GM12874 (cell line): ENCODE measurements at regions not wholly inside any gene's neighbourhood (a gene's known extent, or its start where the extent isn't known, plus 50 kb on each side); places are given as distances from the start of the nearest gene placed in this dataset.

Experiments
- TF ChIP-seq, protein P1 (sequence below): IDR thresholded peaks from 2 replicates; pipeline ENCODE4 v1.5.1; 2011; ENCODE audit warnings: low read depth, mild to moderate bottlenecking, control low read depth, low read length, moderate library complexity; ENCODE audit not compliant: insufficient read depth

DNA sequence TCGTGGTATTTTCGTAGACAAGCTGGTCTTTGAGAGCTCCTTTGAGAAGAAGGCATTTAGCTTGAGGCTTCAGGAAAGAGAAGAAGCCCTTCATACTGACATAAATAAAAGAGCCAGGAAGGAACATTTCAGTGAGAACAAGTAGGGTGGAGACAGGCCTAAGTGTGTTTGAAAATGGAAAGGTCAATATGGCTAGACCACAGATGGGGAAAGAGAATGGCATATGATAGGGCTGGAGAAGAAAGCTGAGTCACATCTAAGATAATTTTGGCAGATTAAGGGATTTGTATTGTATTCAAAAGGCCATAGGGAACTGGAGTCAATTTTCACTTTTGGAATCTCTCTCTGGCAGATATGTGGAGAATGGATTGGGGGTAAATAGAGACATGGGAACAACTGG lies 374.9 kb downstream of the TMEM38B start:
- TF ChIP-seq, protein P1, sequence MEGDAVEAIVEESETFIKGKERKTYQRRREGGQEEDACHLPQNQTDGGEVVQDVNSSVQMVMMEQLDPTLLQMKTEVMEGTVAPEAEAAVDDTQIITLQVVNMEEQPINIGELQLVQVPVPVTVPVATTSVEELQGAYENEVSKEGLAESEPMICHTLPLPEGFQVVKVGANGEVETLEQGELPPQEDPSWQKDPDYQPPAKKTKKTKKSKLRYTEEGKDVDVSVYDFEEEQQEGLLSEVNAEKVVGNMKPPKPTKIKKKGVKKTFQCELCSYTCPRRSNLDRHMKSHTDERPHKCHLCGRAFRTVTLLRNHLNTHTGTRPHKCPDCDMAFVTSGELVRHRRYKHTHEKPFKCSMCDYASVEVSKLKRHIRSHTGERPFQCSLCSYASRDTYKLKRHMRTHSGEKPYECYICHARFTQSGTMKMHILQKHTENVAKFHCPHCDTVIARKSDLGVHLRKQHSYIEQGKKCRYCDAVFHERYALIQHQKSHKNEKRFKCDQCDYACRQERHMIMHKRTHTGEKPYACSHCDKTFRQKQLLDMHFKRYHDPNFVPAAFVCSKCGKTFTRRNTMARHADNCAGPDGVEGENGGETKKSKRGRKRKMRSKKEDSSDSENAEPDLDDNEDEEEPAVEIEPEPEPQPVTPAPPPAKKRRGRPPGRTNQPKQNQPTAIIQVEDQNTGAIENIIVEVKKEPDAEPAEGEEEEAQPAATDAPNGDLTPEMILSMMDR = no peak

GRCh38 chr9:106072421-106072820 lies 378.1 kb downstream of the TMEM38B start:
- TF ChIP-seq, protein P1 = no peak

GRCh38 chr9:106074006-106074405 lies 379.7 kb downstream of the TMEM38B start:
- TF ChIP-seq, protein P1 = no peak

DNA sequence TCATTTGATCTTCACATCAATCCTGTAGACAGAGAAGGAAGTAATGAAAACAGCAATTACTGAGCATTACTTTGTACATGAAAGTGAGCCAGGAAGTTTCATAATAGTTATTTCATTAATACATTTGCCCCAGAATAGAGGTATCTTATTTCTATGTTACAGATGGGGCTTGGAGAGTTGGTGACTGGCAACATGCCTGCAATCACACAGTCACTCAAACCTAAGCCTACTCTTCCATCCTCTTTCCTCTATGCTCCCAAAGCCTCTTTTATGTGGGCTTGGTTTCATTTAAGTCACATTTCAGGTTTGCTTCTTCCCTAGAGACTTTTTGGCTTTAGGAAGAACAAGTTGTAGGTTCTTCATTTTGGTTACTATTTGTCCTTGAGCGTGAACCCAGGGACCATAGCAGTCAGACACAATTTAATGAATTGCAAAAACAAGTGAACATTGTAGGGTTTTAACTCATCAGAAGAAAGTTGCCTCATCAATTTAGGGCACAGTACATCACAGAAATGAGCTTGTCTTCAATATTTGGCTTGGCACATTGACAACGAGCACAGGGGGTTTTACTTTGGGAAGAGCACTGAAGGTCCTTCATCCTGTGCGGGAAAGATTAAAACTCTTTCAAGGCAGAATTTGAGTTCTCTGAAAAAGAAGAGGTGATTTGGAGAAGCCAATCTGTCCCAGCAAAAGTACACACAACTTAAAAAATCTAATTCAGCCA lies 381.1 kb downstream of the TMEM38B start:
- TF ChIP-seq, protein P1 = no peak

DNA sequence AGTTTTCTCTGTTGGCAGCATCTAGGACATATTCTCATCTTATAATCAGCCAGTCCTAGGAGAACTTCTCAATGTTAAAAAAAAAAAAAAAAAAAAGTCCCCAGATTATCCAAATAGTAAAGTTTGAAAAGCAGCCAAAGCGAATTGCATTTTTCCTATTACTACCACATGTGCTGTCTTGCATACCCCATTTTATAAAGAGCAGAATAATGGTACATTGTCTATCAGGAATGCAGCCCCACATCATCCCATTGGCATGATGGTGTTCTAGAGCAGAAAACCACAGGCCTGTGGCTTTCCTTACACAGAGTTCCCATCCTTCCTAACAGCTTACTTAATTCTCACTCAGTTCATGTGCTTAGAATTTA lies 381.6 kb downstream of the TMEM38B start:
- TF ChIP-seq, protein P1 = no peak

DNA sequence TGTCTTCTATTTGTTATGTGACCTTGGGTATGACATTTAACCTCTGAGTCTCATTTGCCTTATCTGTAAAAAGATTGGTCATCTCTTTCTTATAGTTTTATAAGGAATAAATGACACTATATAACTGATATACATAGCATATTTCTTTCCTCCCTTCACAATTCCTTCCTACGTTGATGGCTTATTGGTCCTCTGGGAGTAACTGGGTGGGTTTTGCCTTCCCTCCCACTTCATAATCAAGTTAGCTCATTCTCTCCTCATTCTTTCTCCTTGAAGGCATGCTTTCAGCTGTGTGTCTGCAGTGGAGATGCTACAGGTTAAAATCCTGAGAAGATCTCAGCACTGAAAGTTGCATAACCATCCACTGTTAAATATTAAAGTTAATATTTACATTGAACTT lies 382.4 kb downstream of the TMEM38B start:
- TF ChIP-seq, protein P1 = no peak

GRCh38 chr9:106077731-106078130 lies 383.4 kb downstream of the TMEM38B start:
- TF ChIP-seq, protein P1 = no peak
